ENCODE measurements at regions not wholly inside any gene's neighbourhood (a gene's known extent, or its start where the extent isn't known, plus 50 kb on each side); places are given as distances from the start of the nearest gene placed in this dataset.

DNA sequence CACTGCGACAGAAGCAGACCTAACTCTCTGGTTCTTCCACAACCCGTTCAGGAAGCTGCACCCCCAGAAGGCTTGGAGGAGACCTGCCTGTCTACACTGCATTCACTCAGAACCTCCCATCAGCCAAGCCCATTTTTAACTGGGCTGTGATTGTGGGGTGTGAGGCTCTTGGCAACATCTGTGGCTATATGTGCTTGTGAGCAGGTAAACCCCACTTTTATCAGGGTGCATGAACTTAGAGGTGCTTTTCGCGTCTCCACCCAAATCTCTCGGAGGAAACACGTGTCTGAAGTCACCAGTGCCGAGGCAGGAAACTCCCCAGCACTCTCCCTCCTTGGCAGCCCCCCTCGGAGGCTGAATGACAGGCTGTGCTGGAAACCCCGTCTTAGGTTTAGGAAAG lies 158.2 kb upstream of the SALL3 start:
- TF ChIP-seq, protein P1, sequence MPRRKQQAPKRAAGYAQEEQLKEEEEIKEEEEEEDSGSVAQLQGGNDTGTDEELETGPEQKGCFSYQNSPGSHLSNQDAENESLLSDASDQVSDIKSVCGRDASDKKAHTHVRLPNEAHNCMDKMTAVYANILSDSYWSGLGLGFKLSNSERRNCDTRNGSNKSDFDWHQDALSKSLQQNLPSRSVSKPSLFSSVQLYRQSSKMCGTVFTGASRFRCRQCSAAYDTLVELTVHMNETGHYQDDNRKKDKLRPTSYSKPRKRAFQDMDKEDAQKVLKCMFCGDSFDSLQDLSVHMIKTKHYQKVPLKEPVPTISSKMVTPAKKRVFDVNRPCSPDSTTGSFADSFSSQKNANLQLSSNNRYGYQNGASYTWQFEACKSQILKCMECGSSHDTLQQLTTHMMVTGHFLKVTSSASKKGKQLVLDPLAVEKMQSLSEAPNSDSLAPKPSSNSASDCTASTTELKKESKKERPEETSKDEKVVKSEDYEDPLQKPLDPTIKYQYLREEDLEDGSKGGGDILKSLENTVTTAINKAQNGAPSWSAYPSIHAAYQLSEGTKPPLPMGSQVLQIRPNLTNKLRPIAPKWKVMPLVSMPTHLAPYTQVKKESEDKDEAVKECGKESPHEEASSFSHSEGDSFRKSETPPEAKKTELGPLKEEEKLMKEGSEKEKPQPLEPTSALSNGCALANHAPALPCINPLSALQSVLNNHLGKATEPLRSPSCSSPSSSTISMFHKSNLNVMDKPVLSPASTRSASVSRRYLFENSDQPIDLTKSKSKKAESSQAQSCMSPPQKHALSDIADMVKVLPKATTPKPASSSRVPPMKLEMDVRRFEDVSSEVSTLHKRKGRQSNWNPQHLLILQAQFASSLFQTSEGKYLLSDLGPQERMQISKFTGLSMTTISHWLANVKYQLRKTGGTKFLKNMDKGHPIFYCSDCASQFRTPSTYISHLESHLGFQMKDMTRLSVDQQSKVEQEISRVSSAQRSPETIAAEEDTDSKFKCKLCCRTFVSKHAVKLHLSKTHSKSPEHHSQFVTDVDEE (CRISPR knock-in tag; IDR thresholded peaks at IDR 0.05): no peak
- TF ChIP-seq ZFP3 (CRISPR knock-in tag; IDR thresholded peaks at IDR 0.05) (no peak), TCF4 (CRISPR knock-in tag; IDR thresholded peaks at IDR 0.05; ENCODE audit: borderline replicate concordance) (no peak), CREB5 (CRISPR knock-in tag; IDR thresholded peaks at IDR 0.05; ENCODE audit: low read depth) (no peak), ZNF70 (CRISPR knock-in tag; IDR thresholded peaks at IDR 0.05) (no peak), PATZ1 (CRISPR knock-in tag; IDR thresholded peaks at IDR 0.05; ENCODE audit: borderline replicate concordance) (no peak), ARNTL (CRISPR knock-in tag; IDR thresholded peaks at IDR 0.05; ENCODE audit: borderline replicate concordance, low read depth) (no peak), ISL1 (CRISPR knock-in tag; IDR thresholded peaks at IDR 0.05) (no peak), PPARA (CRISPR knock-in tag; IDR thresholded peaks at IDR 0.05; ENCODE audit: borderline replicate concordance) (no peak), ZFP30 (CRISPR knock-in tag; IDR thresholded peaks at IDR 0.05) (no peak)
